ENCODE measurements at regions not wholly inside any gene's neighbourhood (a gene's known extent, or its start where the extent isn't known, plus 50 kb on each side); places are given as distances from the start of the nearest gene placed in this dataset.

DNA sequence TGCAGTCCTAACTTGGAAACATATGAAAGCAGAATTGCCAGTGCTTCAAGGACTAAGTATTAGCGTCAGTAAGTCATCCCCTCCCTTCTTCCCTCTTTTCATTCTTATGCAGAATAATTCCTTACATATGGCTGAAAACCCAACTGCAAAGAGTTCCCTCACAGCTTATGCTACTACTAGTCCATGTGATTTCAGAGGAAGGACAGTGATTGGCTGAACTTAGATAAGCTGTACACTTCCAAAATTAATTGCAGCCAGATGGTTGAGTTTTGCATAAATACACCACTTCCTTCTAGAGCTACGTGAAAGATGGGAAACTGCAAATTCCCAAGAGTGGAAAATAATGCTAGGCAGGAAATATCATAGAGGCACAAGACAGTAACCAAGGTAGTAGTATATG is 730.4 kb downstream of the OLFM4 start:
- TF ChIP-seq CTCF (IDR thresholded peaks at IDR 0.05) = no peak
- TF ChIP-seq POLR2A (IDR thresholded peaks at IDR 0.05) = no peak
